AG09309 (cell line): ENCODE measurements at regions not wholly inside any gene's neighbourhood (a gene's known extent, or its start where the extent isn't known, plus 50 kb on each side); places are given as distances from the start of the nearest gene placed in this dataset.
"Not testable (repeated sequence)": the region's sequence is repeated elsewhere in the genome, so short reads cannot be mapped to it uniquely, and the experiment has no call there.

Source experiments
- DNase-seq: peaks from one replicate; pipeline ENCODE4 v3.0.0-alpha.2; 2010; ENCODE audit warnings: low read depth
- H3K4me3 ChIP-seq: 2 replicates; pipeline ENCODE4 v1.5.1; 2011; ENCODE audit warnings: mild to moderate bottlenecking, low read depth, low read length, moderate library complexity; ENCODE audit not compliant: control insufficient read depth
- CTCF ChIP-seq: IDR thresholded peaks from 2 replicates; pipeline ENCODE4 v1.5.1; 2011; ENCODE audit warnings: mild to moderate bottlenecking, low read depth, low read length, inconsistent platforms; ENCODE audit not compliant: insufficient read depth, control insufficient read depth; ENCODE audit errors: missing control alignments

GRCh38 chr7:70886547-70886946 lies 245.4 kb upstream of the GALNT17 start:
- H3K4me3 ChIP-seq = no peak overlapping the region
- TF ChIP-seq CTCF = no peak

GRCh38 chr7:70887186-70887585 lies 244.8 kb upstream of the GALNT17 start:
- no peak for TF ChIP-seq CTCF
- no peak for DNase-seq
- no peak overlapping the region for H3K4me3 ChIP-seq

More at GRCh38 chr7:70886547-70886946, 245.4 kb upstream of the GALNT17 start:
- DNase-seq = no peak

GRCh38 chr7:70890147-70890969 lies 241.6 kb upstream of the GALNT17 start:
- no peak for TF ChIP-seq CTCF
- no peak for DNase-seq
- no peak overlapping the region for H3K4me3 ChIP-seq

GRCh38 chr7:70893422-70893821 lies 238.5 kb upstream of the GALNT17 start:
- no peak for TF ChIP-seq CTCF
- no peak overlapping the region for H3K4me3 ChIP-seq
- DNase-seq = no peak

- DNase-seq = no peak
- H3K4me3 ChIP-seq = no peak overlapping the region
- no peak for TF ChIP-seq CTCF
Measured at GRCh38 chr7:70893971-70894715, 237.8 kb upstream of the GALNT17 start.

GRCh38 chr7:70894799-70895198 lies 237.1 kb upstream of the GALNT17 start:
- TF ChIP-seq CTCF = no peak
- DNase-seq = no peak
- H3K4me3 ChIP-seq = no peak overlapping the region

- not testable (repeated sequence) for H3K4me3 ChIP-seq, DNase-seq
Measured at GRCh38 chr7:70895337-70896200, 236.4 kb upstream of the GALNT17 start.
